ENCODE measurements at regions not wholly inside any gene's neighbourhood (a gene's known extent, or its start where the extent isn't known, plus 50 kb on each side); places are given as distances from the start of the nearest gene placed in this dataset.

DNA sequence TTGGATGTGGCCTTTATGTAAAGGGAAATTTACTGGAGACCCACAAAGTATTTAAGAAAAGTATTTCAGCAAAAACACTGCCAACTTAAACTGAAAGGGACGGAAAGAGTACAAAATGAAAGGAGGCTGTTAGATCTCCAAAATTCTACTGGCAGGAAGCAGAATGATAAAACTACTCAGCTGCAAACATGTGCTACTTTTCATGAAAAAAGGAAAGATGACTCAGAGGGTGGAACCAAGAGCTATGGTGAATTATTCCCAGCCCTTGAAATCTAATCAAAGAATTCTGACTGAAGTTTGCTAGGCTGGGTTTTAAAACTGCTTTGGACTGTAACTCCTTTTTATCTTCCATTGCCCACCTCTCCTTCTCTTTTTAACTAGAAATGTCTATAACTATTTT is 58.6 kb upstream of the ZBED3 start:
- no peaks in the 10 kb centered on the region for H3K27me3 ChIP-seq (ENCODE audit: control insufficient read depth in 1 of 2, insufficient read depth in 2 of 2, low read length in 2 of 2)
- no peaks in the 10 kb centered on the region for H4K20me1 ChIP-seq (ENCODE audit: insufficient read depth, low read length)
- ChIA-PET POLR2A (interaction anchor here (0.6 kb wide), 1 partner anchor 58 kb away, joined by 3 read pairs; no protein-coding TSS in a partner anchor), CTCF (ENCODE audit: low intra/inter-chr PET ratio, low total read pairs) (interaction anchor here (1.7 to 2.3 kb wide), 3 partner anchors 93 to 347 kb away, joined by 4 to 14 read pairs (median 13); partner anchors contain the start of gene WDR41)
- in situ Hi-C loops (cut with HindIII; ENCODE audit: extremely low pct_ligation_motif_present, low pct_unique_long_range_greater_than_20kb), result no loop called here
- H3K9me3 ChIP-seq (ENCODE audit: low read length), result no peaks in the 10 kb centered on the region
- no peak overlapping the region for H3K4me2 ChIP-seq (ENCODE audit: low read depth, low read length)
- H3K27ac ChIP-seq (ENCODE audit: extremely low read length, insufficient read depth, low read length), result no peak overlapping the region
- TF ChIP-seq, protein P1, sequence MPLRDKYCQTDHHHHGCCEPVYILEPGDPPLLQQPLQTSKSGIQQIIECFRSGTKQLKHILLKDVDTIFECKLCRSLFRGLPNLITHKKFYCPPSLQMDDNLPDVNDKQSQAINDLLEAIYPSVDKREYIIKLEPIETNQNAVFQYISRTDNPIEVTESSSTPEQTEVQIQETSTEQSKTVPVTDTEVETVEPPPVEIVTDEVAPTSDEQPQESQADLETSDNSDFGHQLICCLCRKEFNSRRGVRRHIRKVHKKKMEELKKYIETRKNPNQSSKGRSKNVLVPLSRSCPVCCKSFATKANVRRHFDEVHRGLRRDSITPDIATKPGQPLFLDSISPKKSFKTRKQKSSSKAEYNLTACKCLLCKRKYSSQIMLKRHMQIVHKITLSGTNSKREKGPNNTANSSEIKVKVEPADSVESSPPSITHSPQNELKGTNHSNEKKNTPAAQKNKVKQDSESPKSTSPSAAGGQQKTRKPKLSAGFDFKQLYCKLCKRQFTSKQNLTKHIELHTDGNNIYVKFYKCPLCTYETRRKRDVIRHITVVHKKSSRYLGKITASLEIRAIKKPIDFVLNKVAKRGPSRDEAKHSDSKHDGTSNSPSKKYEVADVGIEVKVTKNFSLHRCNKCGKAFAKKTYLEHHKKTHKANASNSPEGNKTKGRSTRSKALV (CRISPR knock-in tag; IDR thresholded peaks at IDR 0.05), result no peak
- TF ChIP-seq BRCA1 (CRISPR knock-in tag; IDR thresholded peaks at IDR 0.05), result no peak
- TF ChIP-seq KDM3A (CRISPR knock-in tag; IDR thresholded peaks at IDR 0.05; ENCODE audit: low read depth), result no peak
- TF ChIP-seq ZIK1 (CRISPR knock-in tag; IDR thresholded peaks at IDR 0.05; ENCODE audit: borderline replicate concordance, low read depth), result no peak
- no peak for TF ChIP-seq TCF7 (IDR thresholded peaks at IDR 0.05; ENCODE audit: low read depth)
- TF ChIP-seq, protein P2, sequence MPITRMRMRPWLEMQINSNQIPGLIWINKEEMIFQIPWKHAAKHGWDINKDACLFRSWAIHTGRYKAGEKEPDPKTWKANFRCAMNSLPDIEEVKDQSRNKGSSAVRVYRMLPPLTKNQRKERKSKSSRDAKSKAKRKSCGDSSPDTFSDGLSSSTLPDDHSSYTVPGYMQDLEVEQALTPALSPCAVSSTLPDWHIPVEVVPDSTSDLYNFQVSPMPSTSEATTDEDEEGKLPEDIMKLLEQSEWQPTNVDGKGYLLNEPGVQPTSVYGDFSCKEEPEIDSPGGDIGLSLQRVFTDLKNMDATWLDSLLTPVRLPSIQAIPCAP (CRISPR knock-in tag; IDR thresholded peaks at IDR 0.05; ENCODE audit: low read depth), result no peak
- TF ChIP-seq, protein P3, sequence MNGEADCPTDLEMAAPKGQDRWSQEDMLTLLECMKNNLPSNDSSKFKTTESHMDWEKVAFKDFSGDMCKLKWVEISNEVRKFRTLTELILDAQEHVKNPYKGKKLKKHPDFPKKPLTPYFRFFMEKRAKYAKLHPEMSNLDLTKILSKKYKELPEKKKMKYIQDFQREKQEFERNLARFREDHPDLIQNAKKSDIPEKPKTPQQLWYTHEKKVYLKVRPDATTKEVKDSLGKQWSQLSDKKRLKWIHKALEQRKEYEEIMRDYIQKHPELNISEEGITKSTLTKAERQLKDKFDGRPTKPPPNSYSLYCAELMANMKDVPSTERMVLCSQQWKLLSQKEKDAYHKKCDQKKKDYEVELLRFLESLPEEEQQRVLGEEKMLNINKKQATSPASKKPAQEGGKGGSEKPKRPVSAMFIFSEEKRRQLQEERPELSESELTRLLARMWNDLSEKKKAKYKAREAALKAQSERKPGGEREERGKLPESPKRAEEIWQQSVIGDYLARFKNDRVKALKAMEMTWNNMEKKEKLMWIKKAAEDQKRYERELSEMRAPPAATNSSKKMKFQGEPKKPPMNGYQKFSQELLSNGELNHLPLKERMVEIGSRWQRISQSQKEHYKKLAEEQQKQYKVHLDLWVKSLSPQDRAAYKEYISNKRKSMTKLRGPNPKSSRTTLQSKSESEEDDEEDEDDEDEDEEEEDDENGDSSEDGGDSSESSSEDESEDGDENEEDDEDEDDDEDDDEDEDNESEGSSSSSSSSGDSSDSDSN (CRISPR knock-in tag; IDR thresholded peaks at IDR 0.05), result no peak
- TF ChIP-seq THYN1 (CRISPR knock-in tag; IDR thresholded peaks at IDR 0.05; ENCODE audit: borderline replicate concordance, low read depth), result no peak
- TF ChIP-seq, protein P4, sequence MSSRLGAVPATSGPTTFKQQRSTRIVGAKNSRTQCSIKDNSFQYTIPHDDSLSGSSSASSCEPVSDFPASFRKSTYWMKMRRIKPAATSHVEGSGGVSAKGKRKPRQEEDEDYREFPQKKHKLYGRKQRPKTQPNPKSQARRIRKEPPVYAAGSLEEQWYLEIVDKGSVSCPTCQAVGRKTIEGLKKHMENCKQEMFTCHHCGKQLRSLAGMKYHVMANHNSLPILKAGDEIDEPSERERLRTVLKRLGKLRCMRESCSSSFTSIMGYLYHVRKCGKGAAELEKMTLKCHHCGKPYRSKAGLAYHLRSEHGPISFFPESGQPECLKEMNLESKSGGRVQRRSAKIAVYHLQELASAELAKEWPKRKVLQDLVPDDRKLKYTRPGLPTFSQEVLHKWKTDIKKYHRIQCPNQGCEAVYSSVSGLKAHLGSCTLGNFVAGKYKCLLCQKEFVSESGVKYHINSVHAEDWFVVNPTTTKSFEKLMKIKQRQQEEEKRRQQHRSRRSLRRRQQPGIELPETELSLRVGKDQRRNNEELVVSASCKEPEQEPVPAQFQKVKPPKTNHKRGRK (CRISPR knock-in tag; IDR thresholded peaks at IDR 0.05), result no peak
- no peak overlapping the region for H2AFZ ChIP-seq (ENCODE audit: low read length)
- BruUV-seq (replicated peaks), result no TSS peak
- 100% methylated on average over 1 of the region's 1 CpG for WGBS (ENCODE audit: low lambda C conversion rate)
- DNase-seq (ENCODE audit: low spot score) (no peak), ATAC-seq (no peak), FAIRE-seq (no peak)
- no peaks in the 10 kb centered on the region for H3K79me2 ChIP-seq (ENCODE audit: insufficient read depth, low read length)
- intact Hi-C loops (cut with micrococcal nuclease; ENCODE audit: unreplicated experiment), result loop anchor here (2.0 kb wide), 1 partner anchor 347 kb away; the partner anchor contains the start of gene WDR41
- H3K4me1 ChIP-seq (ENCODE audit: insufficient read depth, low read length), result no peaks in the 10 kb centered on the region
- H3K9ac ChIP-seq (ENCODE audit: insufficient read depth, low read depth, low read length), result no peak overlapping the region
- no peaks in the 10 kb centered on the region for H3K36me3 ChIP-seq (replicated peaks in 1 of 2; ENCODE audit: control insufficient read depth in 1 of 2, insufficient read depth in 2 of 2, low read length in 2 of 2)
- H3K4me3 ChIP-seq (replicated peaks in 1 of 3; ENCODE audit: insufficient read depth in 1 of 3, low read depth in 2 of 3, low read length in 3 of 3), result no peak overlapping the region
